ENCODE measurements at regions not wholly inside any gene's neighbourhood (a gene's known extent, or its start where the extent isn't known, plus 50 kb on each side); places are given as distances from the start of the nearest gene placed in this dataset.

DNA sequence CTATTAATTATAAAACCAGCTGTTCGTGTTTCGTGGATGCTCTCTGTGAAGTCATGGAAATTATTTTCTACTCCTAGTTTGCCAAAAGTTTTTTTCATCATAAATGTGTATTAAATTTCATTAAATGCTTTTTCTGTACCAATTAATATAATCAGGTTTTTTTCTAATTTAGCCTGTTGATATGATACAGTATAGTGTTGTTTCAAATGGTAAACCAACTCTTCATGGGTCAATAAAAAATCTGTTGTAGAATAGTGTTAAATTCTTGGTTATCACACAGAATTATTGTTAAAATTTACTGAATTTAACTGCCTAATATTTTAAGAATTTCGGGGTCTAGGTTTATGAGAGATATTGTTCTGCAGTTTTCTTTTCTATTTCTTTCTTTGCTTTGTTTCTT, 505.9 kb upstream of the MANEA start:
- DNase-seq (ENCODE audit: low read depth in 2 of 3, low spot score in 1 of 3), result no peak

DNA sequence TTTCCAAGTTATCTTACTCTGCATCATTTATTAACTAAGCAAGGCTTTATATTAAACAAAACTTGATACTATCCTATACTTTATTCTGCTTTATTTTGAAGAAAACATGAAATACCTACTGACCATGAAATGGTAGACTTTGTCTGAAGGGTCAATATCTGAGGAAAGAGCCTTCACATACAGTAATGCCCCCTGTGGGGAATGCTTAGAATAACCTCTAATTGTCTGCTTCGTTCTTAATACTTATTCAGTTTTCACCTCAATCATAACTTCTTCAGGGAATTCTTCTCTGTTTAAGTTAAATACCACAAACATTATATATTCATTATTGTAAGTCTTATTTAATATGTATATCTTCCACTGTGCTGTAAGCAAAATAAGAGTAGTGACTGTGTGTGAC, 498.9 kb upstream of the MANEA start:
- DNase-seq (ENCODE audit: low read depth in 2 of 3, low spot score in 1 of 3), result no peak

DNA sequence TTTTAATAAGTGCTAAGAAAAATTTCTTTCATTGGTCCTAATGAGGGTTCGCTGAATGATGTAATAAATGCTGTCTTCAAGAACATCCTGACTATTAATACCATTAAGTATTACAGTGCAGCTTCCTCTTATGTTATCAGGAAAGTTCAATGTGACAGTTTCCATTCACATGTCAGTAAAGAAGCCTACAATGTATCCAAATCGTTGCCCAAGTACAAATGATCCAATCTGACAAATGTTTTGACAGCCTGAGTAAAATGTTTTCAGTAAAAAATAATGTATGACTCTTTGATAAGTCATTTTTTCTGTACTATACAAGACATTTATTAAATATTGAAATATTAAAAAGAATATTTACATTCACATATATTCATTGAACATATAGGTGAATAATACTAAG, 496.1 kb upstream of the MANEA start:
- DNase-seq (ENCODE audit: low read depth in 2 of 3, low spot score in 1 of 3), result no peak

DNA sequence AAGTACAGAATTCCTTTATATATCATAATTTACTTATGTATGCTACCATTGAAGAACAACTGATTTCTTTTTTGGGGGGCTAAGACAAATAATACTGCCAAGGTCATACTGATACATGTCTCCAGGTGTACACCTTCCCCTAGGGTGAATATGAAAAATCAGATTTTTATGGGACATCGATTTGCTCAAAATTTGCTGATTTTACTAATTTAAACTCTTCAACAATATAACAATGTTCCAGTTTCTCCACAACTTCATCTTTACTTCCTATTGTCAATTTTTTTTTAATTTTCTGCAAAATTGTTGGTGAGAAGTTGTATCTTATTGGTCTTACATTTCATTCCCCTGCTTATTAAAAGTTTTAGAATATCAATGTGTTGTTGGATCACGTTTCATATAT, 495.4 kb upstream of the MANEA start:
- no peak for DNase-seq (ENCODE audit: low read depth in 2 of 3, low spot score in 1 of 3)

DNA sequence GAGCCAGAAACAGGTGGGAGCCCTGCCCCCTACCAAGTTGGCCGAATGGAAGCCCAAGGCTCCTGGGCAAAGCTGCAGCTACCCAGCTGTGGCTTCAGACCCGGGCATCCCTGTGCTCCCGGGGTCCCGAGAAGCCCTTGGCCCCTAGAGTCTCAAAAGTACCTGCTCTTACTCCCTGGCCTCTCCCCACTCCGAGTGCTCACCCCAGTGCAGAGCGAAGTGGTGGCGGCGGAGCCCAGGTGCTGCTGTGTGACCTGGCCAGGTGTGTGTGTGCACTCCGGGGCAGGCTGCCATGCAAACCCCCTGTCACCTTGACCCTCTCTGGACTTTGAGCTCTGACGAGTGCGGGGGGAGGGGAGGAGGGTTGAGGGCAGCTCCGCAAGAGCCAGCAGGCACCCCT, 493.8 kb upstream of the MANEA start:
- DNase-seq (ENCODE audit: low read depth in 2 of 3, low spot score in 1 of 3), result no peak

DNA sequence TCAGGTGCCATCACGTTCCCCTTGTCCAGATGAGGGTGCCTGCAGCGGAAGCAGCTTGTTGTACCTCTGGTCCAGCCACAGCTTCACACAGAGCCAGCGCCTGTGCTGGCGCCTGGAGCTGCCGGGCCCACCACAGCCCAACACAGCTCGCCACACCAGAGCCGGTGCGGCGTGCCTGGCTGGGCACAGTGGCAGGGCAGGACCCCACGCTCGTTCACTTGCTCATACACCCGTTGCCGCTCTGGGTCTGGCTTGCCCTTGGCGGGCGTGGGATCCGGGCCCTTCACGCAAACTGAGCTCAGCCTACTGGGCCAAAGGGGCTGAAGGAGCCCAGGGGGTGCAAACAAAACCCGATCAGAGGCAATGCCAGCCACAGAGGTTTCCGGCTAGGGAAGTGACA, 492.5 kb upstream of the MANEA start:
- no peak for DNase-seq (ENCODE audit: low read depth in 2 of 3, low spot score in 1 of 3)

DNA sequence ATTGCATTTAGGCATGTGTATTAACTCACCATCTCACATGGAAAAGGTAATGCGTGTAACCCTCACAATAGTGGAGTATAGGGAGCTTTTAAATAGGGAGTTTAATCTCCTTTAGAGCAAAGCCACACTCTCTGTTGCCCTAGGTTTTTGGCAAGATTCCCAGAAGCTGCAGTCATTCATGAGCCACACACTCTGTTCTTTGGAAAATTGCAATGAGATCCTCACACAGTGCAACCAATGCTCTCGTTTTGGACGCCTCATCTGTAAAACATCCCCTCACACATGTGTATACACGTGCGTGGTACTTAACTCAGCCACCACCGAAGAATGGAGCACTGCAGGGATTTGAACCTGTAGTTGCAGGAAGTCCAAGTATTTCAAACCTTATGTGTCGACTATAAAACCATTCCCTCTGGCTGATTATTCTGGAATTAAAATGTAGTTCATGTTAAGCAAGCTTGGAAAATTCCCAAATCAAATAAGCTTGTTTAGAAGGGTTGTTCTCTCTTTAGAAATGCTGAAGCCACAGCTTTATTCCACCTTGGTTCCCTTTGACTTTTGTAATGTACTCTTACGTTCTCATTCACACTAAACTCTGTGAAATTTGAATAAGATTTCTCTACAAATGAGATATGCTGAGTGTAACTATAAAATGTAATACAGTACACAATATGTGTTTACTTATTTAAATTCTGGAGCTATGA, 489.8 kb upstream of the MANEA start:
- DNase-seq (ENCODE audit: low read depth in 2 of 3, low spot score in 1 of 3), result no peak

DNA sequence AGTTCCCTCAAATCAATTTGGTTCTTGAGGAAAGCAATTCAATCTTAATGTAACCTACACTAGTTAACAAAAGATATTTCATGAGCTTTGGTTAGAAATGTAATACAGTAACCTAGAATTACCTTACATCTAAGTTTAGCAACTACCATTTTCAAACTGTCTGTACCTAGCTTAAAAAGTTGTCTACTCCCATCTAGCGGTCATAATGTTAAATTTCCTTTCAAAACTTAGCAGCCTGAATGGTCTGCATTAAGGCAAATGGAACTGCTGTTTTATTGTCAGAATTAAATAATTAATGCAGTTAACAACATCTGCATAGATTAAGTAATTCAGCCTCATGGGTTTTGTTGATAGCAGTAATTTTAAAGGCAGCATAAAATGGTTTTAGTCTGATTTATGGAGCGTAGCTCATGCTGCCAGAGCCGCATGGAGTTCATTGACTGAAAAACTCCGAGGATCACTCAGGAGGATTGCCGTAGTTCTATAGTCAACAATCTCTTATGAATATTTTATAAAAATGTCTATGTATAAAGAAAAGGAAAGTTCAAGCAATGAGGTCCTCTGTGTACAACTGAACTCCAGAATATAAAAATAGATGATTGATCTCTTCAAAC, 485.4 kb upstream of the MANEA start:
- DNase-seq (ENCODE audit: low read depth in 2 of 3, low spot score in 1 of 3), result no peak

DNA sequence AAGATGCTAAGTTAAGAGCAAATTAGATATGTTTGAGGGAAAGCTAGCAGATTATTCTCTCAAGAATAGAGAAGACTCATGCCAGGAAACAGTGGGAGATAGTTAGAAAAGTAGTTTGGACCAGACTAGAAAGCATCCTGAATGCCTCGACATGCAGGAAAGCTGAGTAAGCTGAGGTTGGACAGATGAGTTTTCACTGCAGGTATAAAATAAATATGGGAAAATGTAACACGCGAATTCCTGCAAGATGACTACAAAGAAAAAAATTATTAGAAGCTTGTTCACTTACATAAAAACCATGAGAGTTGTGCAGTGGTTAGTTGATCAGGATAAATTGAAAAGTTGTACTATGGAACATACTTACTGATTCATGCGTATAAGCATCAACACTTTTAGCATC, 484.2 kb upstream of the MANEA start:
- DNase-seq (ENCODE audit: low read depth in 2 of 3, low spot score in 1 of 3), result no peak

DNA sequence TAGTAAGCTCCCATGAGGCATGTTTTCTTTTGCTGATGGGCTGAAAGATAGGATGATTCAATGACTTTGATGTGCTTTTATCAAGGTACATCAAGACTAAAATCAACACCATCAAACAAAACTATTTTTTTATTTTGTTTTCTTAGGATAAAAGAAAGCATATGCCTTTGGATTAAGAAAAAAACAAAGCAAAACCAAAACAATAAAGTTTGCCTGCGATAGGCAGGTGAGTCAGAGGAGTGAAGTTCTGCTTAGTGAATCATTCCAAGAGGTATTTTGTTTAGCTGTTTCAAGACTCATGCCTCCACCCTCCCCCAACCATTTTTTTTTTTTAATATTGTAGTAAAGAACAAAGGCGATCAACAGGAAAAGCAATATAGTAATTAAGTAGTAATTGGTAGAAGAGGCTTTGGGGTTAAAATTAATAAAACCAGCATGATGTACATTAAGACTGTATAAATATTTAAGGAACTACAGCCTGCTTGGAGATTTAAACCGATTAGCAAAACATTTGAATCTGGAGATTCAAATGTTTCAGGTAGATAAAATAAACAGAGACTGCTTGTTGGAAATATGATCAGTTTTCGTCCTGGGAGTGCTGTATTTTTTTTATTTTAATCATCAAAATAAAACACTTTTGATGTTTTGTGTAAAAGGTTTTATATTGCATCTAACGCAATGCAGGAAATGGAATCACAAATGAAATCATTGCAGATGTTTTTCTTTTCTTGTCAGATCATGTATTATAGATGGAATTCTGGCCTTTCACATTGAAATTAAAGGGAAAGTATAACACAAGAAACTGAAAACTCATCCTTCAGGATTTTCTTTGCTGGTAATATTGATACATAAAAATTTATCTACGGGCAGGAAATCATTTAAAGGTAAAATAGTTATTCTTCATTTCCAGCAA, 482.3 kb upstream of the MANEA start:
- DNase-seq (ENCODE audit: low read depth in 2 of 3, low spot score in 1 of 3), result no peak

DNA sequence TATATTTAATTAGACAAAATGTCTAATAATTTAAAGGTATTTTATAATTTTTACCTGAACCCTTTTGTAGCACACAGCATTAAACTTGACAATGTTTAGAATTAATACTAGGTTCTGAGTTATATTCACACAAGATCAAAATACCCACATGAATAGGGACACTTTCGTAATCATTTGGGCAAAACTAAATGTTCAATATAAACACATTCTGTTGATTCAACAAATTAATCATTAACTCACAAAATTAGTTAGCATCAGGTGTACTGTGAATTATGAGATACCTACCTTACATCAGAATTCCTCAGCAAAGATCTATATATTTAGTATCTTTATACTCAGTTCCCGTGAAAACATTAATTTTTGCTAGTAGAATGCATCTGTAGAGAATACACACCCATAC, 481.5 kb upstream of the MANEA start:
- no peak for DNase-seq (ENCODE audit: low read depth in 2 of 3, low spot score in 1 of 3)

DNA sequence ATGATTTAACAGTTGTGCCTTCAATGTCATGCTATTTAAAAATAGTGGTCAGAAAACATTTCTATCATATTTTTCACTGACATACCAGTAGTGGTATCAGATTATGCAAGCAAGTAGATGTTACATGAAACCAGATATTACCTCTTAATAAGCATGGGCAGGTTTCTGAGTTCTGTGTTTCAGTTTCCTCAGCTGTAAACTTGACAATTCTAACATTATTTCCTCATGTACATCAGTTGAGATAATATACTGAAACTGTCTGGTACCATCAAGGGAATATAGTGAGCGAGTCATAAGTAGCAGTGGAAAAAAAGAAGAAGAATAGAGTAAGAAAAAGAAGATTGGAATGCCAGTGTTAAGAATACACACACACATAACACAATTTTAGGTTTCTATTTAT, 477.9 kb upstream of the MANEA start:
- DNase-seq (ENCODE audit: low read depth in 2 of 3, low spot score in 1 of 3), result no peak

DNA sequence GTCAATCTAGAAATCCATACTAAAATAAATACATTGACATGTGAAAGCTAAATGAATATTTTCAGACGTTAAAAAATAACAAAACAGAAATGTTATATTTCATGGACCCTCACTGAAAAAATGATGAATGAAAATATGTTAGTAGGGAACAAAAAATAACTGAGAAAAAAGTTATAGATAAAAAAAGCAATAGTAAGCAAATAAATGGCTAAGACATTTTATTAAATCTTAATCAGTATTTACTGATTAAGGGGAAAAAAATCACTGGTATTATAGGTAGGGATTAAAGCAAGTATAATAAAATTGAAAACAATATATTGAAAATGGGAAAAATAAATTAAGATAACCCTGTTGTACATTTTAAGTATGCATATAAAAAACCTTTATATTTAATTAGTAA, 468.1 kb upstream of the MANEA start:
- no peak for DNase-seq (ENCODE audit: low read depth in 2 of 3, low spot score in 1 of 3)

DNA sequence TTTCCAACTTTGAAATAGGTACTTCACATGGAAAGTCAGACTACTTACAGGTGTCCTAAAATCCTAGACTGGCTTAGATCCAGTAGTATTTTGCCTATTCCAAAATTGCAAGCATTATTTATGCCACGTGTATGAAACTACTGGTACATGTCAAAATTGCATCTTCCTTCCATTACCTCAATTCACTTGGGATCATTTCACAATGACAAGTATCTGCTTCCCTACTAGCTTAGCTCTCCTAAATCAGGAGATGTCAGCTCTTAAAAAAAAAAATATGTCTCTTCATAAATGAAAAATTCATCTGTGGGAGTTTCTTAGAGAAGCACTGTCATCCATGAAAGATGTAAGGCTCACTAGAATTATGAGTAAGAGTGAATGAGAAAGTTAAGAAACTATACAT, 466.6 kb upstream of the MANEA start:
- no peak for DNase-seq (ENCODE audit: low read depth in 2 of 3, low spot score in 1 of 3)

DNA sequence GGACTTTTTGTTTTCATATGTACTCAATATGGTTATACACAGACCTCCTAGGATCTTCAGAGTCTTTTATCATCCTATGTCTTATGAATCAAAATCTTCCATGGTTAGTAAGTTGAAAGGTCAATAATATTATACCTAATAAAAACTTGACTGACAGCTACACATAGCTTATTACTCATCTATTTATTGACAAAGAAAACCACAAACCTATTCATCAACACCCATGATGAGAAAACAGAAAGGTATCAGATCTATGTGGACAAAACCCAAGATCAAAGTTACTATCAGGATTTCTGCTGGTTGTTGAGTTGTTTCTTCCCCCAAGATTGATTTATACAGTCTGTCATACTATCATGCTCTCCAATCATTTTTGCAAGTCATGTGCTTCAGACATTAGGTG, 460.1 kb upstream of the MANEA start:
- no peak for DNase-seq (ENCODE audit: low read depth in 2 of 3, low spot score in 1 of 3)

DNA sequence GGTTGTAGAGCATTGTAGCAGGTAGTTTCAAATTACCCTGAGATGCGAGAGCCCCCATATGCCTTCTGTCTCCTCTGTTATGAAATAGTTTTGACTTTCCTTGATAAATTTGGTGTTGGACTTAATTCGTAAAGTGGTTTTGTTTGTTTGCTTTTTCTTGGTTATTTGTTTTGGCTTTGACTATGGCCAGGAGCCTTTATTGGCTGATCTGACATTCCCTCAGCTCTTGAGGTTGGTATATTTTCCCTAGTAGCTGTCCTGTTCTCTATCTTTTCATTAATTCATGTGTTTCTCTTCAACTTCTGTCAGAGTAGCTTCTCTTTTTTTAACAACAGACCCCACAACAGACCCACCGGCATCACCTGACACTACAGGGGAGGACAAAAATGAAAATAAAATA, 457.4 kb upstream of the MANEA start:
- DNase-seq (ENCODE audit: low read depth in 2 of 3, low spot score in 1 of 3), result no peak

DNA sequence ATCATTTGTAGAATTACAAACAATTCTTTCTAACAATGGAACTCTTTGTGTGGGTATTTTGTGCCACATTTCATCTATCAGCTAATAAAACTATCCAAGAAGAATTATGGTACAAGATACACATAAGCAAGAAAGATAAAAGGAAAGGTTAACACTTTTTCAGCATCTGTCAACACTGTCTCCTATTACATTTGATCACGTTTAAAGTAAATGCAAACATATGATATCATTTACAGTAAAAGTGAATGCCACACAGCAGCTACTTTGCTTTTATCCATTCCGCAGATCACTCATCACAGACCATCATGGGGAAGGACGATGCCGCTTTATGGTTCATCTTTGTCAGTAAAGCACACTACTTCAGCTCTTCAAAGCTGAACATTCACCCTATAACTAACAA, 456.4 kb upstream of the MANEA start:
- no peak for DNase-seq (ENCODE audit: low read depth in 2 of 3, low spot score in 1 of 3)

DNA sequence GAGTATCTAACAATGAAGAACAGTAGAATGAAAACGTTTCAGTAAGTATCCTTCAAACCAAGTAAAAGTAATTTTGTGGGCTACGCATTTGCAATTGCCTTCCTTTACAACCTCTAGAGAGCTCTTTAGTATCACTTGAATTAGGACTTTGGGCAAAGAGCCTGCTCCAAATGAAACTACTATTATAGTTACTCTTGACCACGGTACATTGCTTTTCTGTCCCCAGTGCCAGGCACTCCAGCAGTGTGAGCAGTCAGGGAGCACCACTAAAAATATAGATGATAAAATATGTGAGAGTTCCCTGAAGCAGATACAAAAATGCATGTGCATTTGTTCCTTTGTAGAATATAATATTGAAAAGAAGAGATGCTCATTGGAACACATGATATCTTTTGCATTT, 450.1 kb upstream of the MANEA start:
- no peak for DNase-seq (ENCODE audit: low read depth in 2 of 3, low spot score in 1 of 3)

DNA sequence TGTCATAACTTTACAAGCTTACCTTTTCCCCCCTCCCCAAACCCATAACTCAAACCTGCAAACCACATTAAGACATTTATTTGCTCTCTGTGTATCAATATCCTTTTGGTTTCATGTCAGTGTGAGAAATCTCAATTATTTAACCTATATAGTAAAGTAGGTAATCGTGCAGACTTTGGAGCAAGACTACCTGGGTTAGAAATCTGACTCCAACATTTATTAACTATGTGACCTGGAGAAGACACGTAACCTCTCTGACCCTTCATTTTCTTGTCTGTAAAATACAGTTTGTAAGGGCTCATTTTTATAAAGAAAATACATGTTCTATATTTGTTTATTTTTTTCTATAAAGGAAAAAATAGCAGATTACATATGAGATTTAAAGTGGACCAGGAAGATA, 448.9 kb upstream of the MANEA start:
- no peak for DNase-seq (ENCODE audit: low read depth in 2 of 3, low spot score in 1 of 3)

DNA sequence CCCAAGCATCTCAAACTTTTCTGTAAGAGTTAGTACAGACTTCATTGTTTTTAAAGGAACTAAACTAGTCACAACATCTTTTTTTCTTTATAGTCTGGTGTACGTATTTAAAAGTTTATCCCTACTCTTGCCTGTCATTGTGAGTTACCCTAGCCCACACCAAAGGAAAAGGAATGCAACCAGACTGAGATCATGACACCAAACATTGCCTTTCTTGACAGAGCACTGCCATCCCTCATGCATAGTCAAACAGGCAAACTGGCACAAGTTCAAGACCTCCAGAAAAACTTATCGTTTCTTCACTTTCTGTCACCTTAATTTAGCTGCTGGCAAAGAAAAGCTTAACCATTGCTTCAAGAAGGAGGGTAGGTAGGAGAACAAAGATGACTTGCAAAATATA, 448.4 kb upstream of the MANEA start:
- DNase-seq (ENCODE audit: low read depth in 2 of 3, low spot score in 1 of 3), result no peak

DNA sequence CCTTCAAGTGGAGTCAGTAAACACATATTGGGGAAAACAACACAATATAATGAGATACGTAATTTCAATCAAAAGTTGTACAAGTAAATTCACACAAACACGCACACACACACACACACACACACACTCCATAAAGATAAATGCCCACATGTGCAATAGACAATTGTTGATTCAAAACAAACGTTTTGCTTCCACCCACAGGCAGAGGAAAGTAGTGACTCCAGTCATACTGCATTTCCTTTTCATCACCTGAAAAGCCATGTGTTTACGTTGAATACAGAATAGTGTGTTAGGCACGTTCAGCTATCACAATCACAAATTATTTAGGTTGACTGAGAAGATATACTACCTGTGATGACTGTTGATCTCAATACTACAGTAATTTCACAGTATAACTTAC, 443.8 kb upstream of the MANEA start:
- no peak for DNase-seq (ENCODE audit: low read depth in 2 of 3, low spot score in 1 of 3)

DNA sequence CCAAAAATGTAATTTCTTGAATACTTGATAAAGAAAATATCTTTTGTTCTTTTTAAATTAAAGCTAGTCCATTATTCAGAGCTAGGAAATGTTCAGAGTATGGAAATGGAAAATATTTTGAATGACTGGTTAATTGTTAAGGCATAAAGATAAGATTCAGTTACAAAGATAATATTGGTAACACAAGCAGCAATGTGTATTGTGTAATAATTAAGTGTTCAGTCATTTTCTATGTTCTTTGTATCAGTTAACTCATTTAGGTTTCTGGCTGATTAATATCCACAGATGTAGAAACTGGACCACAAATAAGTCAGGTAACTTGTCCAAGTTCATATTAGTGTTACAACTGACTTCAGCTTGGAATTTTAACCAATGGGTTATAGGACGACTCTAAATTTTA, 442.2 kb upstream of the MANEA start:
- no peak for DNase-seq (ENCODE audit: low read depth in 2 of 3, low spot score in 1 of 3)
